ENCODE measurements at regions not wholly inside any gene's neighbourhood (a gene's known extent, or its start where the extent isn't known, plus 50 kb on each side); places are given as distances from the start of the nearest gene placed in this dataset.
"Not testable (repeated sequence)": the region's sequence is repeated elsewhere in the genome, so short reads cannot be mapped to it uniquely, and the experiment has no call there.

DNA sequence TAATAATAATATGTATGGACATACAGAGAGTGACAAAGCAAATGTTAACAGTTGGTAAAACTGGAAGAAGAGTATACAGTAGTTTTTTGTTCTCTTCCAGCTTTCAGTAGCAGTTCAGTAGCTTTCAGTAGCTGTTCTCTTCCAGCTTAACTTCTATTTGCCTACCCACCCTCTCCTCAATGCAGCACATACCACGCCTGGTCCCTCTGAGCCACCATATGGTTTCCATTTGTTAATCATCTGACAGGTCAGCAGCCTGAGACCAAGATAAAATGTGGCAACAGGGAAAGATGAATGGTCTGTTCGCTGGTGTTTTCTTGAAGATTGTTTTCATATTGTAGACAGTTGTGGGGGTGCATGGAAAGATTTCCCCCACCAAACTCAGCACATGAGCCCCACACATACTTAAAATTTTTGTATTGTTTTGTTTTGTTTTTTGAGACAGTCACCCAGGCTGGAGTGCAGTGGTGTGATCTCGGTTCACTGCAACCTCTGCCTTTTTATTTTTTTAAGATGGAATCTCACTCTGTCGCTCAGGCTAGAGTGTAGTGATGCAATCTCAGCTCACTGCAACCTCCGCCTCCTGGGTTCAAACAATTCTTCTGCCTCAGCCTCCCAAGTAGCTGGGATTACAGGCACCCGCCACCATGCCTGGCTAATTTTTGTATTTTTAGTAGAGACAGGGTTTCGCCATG lies 56.8 kb downstream of the ATP6V0E2 start:
- H3K4me3 ChIP-seq (ENCODE audit: low read depth, low read length), result not testable (repeated sequence)

DNA sequence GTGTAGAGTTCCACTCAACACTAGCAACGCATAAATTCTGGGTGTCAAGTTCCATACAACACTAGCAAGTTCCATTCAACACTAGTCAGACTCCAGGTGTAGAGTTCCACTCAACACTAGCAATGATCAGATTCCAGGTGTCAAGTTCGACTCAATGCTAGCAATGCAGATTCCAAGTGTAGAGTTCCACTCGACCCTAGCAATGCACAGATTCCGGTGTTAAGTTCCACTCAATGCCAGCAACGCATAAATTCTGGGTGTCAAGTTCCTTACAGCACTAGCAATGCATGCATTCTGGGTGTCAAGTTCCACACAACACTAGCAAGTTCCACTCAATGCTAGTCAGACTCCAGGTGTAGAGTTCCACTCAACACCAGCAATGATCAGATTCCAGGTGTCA lies 60.0 kb downstream of the ATP6V0E2 start:
- not testable (repeated sequence) for H3K4me3 ChIP-seq (ENCODE audit: low read depth, low read length)

DNA sequence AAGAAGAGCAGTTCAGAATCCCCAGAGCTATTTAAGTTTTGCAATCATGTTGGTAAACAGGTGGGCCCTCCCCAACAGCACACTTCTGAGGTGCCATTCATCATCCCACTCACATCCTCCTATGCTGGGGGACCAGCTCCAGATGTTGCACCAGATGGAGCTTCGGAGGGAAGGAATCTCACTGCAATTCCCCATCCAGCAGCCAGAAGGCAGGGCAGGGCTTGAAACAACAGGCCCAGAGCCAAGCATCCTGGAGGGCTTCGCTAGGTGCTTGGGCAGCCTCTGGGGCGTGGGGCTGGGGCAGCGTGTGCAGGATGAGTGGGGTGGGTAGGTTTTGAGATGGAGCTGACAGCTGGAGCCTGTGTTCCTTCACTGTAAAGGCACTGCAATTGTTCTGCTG lies 73.6 kb downstream of the ATP6V0E2 start:
- H3K4me3 ChIP-seq (ENCODE audit: low read depth, low read length), result not testable (repeated sequence)

DNA sequence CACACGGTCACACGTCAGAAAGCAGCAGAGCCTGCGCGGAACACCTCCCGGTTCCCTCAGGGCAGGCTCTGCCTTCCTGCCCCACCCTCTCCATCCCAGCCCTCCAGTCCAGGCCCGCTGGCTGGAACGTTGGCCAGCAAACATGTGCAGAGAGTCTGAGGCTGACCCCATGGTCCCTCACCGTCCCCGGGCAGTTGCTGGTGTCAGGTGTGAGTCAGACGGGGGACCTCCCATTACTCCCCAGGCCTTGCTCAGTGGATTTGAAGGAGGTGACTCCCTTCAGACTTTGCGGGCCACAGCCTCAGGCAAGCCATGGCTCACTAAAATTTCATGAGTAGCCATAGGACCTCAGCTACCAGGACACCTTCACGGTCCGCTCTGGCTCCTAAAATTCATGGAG lies 74.7 kb downstream of the ATP6V0E2 start:
- H3K4me3 ChIP-seq (ENCODE audit: low read depth, low read length), result not testable (repeated sequence)

DNA sequence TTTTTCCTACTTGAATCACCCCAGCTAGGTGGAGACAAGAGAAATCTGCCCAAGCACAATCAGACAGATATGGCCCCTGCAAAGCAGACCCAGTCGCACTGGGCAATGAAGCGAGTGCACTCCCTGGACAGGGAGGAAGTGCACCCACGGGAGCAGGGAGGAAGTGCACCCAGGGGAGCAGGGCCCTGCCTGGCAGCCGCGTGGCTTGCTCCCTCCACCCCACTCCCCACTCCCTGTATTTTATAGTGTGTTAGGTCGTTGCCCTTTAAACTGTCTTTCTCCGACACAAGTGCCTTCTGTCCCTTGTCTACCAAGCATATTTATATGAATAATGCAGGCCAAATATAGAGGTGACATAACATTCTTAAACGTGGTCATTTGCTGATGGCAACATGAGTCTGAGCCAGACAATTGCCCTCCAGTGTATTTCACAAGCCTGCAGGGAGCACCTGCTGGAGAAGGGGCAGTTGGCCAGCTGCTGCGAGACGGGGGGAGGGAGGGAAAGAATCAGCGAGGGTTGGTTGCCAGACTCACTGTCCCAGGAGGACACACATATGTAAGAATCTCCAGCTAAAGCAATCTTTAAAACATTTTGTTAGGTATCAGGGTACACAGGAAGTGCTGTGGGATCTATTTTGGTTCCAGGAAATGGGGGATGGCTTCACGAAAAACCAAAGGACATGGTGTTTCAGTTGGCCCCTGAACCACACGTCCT lies 76.3 kb downstream of the ATP6V0E2 start:
- not testable (repeated sequence) for H3K4me3 ChIP-seq (ENCODE audit: low read depth, low read length)

DNA sequence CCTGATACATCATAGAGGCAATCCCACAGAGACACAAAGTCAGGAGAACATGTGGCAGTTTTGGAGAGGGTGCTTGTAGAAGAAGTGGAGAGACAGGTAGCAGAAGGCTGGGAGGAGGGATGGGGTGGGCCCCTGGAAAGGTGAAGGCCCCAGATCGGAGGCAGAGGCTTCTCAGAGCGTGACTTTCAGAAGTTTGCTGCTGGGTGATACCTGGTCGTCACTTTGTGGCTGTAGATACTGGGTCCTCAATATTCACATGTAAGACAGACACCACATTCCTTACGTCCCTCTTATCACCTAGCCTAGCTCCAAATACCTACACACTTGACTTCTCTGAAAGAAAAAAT lies 76.8 kb downstream of the ATP6V0E2 start:
- not testable (repeated sequence) for H3K4me3 ChIP-seq (ENCODE audit: low read depth, low read length)

DNA sequence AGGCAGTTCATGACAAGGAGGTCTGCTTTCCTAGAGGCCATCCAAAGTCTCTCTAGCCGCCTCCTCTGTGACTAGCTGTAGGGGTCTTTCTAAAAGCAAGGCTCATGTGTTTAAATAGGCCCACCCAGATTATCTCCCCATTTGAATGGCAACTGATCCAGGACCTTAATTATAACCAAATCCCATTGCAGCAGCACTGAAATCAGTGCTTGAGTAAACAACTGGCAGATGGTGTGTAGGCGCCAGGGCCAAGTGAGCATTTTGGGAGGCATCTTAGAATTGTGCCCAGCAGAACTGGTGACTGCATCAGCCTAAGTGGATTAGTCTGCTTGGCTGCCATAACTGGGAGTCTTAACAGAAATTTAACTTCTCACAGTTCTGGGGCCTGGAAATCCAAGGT lies 77.8 kb downstream of the ATP6V0E2 start:
- not testable (repeated sequence) for H3K4me3 ChIP-seq (ENCODE audit: low read depth, low read length)

DNA sequence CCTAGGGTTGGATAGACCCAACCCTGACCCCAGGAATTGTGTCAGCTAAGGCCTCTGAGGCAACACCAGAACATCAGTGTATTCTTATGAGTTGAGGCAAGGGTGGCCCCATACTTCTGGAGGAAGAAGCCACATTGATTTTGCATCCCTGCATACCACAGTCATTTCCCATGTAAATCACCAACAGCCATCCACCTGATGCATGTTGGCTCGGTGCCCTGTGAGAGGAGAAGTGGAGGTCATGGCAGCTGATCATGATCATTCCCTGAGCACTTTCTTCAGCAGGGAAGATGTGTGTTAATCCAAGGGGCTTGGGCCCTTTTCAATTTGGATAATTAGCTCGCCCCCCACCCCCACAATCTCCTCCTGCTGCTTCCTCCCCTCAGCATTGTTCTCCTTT lies 85.1 kb downstream of the ATP6V0E2 start:
- H3K4me3 ChIP-seq (ENCODE audit: low read depth, low read length), result not testable (repeated sequence)

DNA sequence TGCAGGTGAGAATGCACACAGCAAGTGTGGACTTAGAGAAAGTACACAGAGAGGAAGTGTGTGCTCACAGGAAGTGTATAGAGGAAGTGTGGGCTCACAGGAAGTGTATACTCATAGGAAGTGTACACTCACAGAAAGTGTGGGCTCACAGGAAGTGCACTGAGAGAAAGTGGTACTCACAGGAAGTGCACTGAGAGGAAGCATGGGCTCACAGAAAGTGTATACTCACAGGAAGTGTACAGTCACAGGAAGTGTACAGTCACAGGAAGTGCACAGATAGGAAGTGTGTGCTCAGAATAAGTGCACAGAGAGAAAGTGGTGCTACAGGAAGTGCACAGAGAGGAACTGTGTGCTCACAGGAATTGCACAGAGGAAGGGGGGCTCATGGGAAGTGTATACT lies 87.1 kb downstream of the ATP6V0E2 start:
- not testable (repeated sequence) for H3K4me3 ChIP-seq (ENCODE audit: low read depth, low read length)

DNA sequence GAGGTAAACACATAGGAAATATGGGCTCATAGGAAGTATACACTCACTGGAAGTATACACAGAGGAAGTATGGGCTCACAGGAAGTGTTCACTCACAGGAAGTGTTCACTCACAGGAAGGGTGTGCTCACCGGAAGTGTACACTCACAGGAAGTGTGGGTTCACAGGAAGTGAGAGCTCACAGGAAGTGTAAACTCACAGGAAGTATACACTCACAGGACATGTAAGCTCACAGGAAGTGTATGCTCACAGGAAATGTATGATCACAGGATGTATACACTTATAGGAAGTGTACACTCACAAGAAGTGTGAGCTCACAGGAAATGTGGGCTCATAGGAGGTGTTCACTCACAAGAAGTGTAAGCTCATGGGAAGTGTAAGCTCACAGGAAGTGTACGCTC lies 88.1 kb downstream of the ATP6V0E2 start:
- H3K4me3 ChIP-seq (ENCODE audit: low read depth, low read length), result not testable (repeated sequence)

DNA sequence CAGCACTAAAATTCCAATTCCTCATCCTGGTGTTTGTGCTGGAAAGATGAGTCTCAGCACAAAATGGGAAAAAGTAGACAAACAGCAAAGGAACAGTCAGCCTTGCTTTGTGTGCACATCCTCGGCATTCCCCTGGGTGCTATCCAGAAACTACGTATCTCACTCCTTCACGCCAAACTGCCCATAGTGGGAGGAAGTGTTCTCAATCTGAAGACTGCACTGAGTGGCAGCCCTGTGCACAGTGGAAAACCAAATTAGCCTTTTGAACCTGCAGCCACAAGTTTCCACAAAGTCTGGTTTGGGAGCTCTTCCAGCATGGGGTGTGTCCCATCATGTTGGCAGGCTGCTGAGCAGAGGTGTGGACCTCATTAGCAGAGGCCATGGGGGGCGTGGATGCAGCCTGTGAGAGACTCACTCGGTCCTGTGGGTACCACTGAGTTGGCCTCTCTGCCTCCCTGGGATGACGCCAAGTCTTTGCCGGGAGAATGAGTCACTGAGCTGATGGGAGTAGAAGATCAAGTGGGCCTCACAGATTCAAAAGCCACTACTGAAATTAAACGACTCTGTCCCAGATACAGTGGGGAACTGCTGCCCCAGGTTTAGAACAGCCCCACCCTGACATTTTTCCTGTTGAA lies 89.0 kb downstream of the ATP6V0E2 start:
- not testable (repeated sequence) for H3K4me3 ChIP-seq (ENCODE audit: low read depth, low read length)

DNA sequence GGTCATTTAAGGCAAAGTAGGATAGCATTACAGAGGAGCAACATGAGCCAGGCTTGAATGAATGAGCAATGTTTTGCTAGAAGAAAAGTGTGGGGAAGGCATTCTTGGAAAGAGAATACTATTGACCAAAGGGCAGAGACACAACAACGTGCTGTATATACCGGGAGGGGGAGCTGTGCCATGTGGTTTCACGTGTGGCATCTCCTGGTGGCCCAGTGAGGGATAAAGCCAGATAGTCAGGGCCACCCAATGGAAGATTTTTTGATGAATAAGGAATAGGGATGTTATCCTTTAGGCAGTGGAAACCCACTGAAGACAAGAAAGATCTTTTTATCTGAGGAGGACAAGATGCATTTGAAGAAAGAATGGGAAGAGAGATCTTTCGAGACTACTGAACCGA lies 90.2 kb downstream of the ATP6V0E2 start:
- H3K4me3 ChIP-seq (ENCODE audit: low read depth, low read length), result not testable (repeated sequence)

DNA sequence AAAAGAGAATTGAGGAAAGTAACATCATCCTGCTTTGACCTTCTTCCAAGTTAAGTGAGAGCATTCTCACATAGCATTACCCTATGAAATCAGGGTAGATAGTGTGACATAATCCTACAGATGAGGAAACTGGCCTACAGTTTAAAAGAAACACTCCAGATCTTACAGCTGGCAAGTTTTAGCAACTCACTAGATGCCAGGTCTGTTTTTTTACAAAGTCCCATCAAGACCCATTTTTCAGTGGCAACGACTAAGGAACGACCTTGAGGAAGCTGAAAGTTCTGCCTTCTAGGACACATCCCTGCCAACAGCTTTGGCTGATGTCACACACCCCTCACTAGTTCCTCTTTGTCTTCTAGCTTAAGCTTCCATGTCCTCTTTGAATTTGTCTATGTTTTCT lies 92.7 kb downstream of the ATP6V0E2 start:
- not testable (repeated sequence) for H3K4me3 ChIP-seq (ENCODE audit: low read depth, low read length)

DNA sequence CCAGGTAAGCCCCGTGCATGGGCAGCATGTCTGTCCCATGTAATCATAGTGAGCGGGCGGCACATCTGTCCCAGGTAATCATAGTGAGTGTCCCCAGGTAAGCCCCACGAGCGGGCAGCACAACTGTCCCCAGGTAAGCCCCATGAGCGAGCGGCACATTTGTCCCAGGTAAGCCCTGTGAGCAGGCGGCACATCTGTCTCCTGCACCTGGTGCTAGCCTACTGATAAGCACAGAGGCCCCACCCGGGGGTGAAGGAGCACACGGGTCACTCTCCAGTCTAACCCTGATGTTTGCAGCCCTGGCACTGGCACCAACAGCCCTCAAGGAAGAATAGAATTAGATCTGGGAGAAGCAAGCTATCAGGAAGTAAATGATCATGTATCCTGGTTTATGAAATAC lies 99.2 kb downstream of the ATP6V0E2 start:
- not testable (repeated sequence) for H3K4me3 ChIP-seq (ENCODE audit: low read depth, low read length)

DNA sequence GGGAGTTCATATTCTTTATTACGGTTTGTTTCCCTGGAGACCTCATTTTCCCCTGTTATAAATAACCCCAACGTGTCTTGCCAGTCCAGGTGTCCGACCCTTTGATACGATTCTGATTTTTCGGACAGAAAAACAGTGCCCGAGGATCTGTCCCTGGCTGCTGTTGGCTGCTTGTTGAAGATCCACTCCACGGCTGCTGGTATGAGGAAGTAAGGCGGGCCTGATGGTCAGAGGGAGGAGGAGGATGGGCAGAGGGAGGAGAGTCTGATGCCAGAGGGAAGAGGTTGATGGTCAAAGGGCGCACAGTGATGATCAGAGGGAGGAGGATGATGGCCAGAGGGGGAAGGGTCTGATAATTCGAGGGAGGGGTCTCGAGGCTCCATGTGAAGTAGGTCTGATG lies 99.9 kb downstream of the ATP6V0E2 start:
- H3K4me3 ChIP-seq (ENCODE audit: low read depth, low read length), result not testable (repeated sequence)

DNA sequence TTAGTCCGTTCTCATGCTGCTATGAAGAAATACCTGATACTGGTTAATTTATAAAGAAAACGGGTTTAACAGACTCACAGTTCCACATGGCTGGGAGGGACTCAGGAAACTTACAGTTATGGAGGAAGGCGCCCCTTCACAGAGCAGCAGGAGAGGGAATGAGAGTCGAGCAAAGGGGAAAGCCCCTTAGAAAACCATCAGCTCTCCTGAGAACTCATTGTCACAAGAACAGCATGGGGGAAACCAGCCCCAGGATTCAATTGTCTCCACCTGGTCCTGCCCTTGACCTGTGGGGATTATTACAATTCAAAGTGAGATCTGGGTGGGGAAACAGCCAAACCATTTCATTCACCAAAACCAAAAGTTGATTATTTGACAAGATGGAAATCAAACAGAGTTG lies 101.8 kb downstream of the ATP6V0E2 start:
- not testable (repeated sequence) for H3K4me3 ChIP-seq (ENCODE audit: low read depth, low read length)

DNA sequence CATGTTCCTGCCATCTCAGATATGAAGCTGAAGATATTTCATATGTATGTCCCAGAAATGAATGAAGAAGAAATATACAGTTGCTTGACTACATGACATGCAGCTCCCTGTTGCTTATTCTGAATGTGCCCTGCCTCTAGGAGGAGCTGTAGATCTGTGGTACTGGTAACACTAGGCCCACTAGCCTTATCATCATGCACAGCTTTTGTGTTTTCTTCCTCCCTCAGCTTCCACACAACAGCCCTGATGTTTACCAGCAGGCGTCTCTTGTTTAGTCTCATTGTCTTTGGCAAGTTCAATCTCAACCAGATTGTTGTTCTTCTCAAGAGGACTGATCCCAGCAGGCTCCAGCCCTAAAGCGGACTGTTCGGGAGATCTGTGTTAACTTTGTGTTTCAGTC lies 104.8 kb downstream of the ATP6V0E2 start:
- H3K4me3 ChIP-seq (ENCODE audit: low read depth, low read length), result not testable (repeated sequence)

DNA sequence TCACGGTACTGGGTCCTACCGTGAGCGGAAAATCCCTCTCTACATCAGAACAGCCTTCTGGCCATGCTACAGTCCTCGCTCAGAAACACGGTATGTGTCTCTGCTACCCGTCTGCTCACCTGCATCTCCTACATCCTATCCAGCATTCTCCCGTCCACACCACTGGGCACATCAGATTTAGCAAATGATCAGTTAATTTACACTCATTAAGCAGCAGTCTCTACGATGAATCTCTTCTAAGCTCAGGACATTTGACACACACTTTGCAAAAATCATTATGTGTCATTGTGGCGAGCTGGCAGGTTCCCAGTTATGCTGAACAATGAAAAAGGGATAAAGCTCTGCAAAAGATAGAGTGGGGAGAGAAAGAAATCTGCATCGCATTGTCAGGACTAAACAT lies 105.2 kb downstream of the ATP6V0E2 start:
- not testable (repeated sequence) for H3K4me3 ChIP-seq (ENCODE audit: low read depth, low read length)

DNA sequence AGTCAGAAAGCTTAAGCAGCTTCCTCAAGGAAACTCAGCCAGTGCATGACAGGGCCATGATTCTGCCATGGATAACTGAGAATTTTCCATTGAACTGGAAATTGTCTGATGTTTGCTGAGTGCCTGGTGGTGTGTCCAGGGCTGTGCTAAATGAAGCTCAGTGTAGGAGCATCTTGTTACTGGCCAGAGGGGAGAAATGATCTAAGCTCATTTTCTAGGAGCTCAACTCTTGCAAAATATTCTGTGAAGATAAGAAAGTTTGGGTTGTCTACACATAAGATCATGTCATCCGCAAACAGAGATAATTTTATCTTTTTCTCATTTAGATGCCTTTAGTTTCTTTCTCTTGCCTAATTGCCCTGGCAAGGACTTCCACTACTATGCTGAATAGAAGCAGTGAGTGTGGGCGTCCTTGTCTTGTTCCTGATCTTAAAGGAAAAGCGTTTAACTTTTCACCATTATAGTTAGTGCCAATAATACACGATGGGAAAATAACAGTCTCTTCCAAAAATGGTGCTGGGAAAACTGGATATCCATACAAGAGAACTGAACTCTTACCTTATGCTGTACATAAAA lies 108.9 kb downstream of the ATP6V0E2 start:
- not testable (repeated sequence) for H3K4me3 ChIP-seq (ENCODE audit: low read depth, low read length)

DNA sequence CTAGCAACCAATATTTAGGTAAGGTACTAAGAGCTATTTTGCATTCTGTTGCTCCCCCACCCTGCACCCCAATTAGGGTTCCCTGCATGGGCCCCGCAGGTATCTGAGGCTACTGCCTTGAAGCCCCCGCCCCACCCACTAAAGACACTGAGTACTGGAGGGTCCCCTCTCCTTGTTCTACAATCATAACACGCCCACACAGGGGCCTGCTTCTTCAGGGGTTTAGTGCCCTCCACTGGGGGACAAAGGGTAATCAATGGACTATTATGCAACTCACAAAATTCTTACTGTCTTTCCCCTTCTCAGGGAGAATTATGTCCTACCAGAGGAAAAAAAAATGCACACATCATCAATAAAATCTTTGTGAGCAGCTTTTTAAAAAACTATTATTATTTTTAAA lies 113.1 kb downstream of the ATP6V0E2 start:
- H3K4me3 ChIP-seq (ENCODE audit: low read depth, low read length), result not testable (repeated sequence)

DNA sequence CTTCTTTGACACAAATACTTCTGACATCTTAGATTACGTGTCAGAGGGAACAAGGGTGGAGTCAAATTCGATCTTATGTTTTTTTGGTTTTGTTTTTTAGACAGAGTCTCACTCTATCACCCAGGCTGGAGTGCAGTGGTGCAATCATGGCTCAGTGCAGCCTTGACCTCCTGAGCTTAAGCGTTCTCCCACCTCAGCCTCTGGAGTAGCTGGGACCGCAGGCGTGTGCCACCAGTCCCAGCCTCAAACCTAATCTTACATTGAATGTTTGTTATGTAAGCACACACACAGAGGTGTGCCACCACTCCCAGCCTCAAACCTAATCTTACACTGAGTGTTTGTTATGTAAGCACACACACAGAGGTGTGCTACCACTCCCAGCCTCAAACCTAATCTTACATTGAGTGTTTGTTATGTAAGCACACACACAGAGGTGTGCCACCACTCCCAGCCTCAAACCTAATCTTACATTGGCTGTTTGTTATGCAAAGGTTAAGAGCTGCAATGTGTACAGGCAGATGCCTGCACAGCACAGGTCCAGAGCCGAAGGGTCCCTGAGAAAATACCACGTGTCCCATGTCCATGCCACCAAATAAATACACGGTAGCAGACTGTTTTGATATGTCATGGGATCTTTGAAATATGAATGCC lies 118.0 kb downstream of the ATP6V0E2 start:
- not testable (repeated sequence) for H3K4me3 ChIP-seq (ENCODE audit: low read depth, low read length)

DNA sequence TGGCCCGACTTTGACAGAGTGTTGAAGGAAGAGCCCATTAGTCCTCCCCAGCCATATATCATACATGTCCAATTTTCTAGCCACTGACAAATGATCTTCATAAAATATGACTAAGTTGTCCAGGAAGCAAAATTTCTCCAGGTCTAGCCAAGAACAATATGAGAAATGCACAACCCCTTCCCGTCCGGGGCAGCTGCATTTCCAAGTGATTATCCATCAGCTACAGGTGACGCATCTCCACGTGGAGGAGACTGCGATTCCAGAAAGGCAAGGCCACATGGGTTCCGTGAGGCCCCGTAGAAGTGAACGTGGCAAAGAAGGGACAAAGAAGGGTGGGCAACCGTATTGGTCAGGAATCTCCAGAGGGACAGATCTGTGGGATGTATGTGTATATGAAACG lies 118.6 kb downstream of the ATP6V0E2 start:
- H3K4me3 ChIP-seq (ENCODE audit: low read depth, low read length), result not testable (repeated sequence)

Measured in iPS-11a (cell line).